NB4 (cell line): ENCODE measurements at regions not wholly inside any gene's neighbourhood (a gene's known extent, or its start where the extent isn't known, plus 50 kb on each side); places are given as distances from the start of the nearest gene placed in this dataset.

Experiments
- MYC ChIP-seq: IDR thresholded peaks from 2 replicates; pipeline ENCODE4 v1.6.1; 2011; ENCODE audit warnings: low read depth, low read length
- POLR2A ChIP-seq: IDR thresholded peaks from 2 replicates; pipeline ENCODE4 v1.6.1; 2011; ENCODE audit warnings: mild to moderate bottlenecking; ENCODE audit not compliant: insufficient read length; ENCODE audit errors: extremely low read depth
- TF ChIP-seq, protein P1 (sequence below): IDR thresholded peaks from one replicate; pipeline ENCODE4 v1.5.1; 2012; ENCODE audit warnings: low read depth, low read length
- TF ChIP-seq, protein P2 (sequence below): IDR thresholded peaks from 2 replicates; pipeline ENCODE4 v1.6.1; 2011; ENCODE audit warnings: low read depth, low read length

DNA sequence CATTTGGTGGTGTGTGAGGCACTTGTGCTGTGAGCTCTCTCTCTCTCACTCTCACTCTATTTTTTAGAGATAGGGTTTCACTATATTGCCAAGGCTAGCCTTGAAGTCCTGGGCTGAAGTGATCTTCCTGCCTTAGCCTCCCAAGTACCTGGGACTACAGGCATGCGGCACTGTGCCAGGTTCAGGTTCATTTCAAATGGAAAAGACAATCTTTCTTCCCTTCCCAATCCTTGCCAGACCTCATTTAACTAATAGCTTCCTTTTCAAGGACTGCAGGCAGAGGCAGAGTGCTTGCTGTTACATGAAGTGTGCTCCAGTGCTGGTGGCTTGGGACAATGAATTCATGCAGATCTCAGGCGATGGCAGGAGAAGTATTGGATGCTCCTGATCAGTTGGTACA is 73.2 kb upstream of the BICD1 start:
- TF ChIP-seq POLR2A (no peak), MYC (no peak)
- TF ChIP-seq, protein P1, sequence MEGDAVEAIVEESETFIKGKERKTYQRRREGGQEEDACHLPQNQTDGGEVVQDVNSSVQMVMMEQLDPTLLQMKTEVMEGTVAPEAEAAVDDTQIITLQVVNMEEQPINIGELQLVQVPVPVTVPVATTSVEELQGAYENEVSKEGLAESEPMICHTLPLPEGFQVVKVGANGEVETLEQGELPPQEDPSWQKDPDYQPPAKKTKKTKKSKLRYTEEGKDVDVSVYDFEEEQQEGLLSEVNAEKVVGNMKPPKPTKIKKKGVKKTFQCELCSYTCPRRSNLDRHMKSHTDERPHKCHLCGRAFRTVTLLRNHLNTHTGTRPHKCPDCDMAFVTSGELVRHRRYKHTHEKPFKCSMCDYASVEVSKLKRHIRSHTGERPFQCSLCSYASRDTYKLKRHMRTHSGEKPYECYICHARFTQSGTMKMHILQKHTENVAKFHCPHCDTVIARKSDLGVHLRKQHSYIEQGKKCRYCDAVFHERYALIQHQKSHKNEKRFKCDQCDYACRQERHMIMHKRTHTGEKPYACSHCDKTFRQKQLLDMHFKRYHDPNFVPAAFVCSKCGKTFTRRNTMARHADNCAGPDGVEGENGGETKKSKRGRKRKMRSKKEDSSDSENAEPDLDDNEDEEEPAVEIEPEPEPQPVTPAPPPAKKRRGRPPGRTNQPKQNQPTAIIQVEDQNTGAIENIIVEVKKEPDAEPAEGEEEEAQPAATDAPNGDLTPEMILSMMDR: no peak
- TF ChIP-seq, protein P2, sequence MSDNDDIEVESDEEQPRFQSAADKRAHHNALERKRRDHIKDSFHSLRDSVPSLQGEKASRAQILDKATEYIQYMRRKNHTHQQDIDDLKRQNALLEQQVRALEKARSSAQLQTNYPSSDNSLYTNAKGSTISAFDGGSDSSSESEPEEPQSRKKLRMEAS: no peak
